SK-N-MC (cell line): ENCODE measurements at regions not wholly inside any gene's neighbourhood (a gene's known extent, or its start where the extent isn't known, plus 50 kb on each side); places are given as distances from the start of the nearest gene placed in this dataset.

Experiments used
- EZH2 ChIP-seq: fragments of 200-600 bp; sonication (generic); IDR thresholded peaks from one replicate; pipeline ENCODE4 v1.6.1; 2017; ENCODE audit warnings: antibody characterized with exemption
- POLR2AphosphoS5 ChIP-seq: IDR thresholded peaks from 2 replicates; pipeline ENCODE4 v1.6.1; 2012; ENCODE audit warnings: mild to moderate bottlenecking, low read depth, low read length, borderline replicate concordance

- TF ChIP-seq EZH2 (no peak), POLR2AphosphoS5 (no peak)
Measured at GRCh38 chr2:13260402-13260801, 543.7 kb downstream of the TRIB2 start.
